A673 (cell line): ENCODE measurements at regions not wholly inside any gene's neighbourhood (a gene's known extent, or its start where the extent isn't known, plus 50 kb on each side); places are given as distances from the start of the nearest gene placed in this dataset.

ENCODE experiments used
- BruUV-seq: library from RNA; stranded (reverse); fragments of 400-500 nt; replicated peaks from 2 replicates; lab custom pipeline; 2021; lab: Mats Ljungman, UMichigan
- CTCF ChIA-PET: fragments of 300-600 bp; sonication (Branson Sonifier 250); formaldehyde crosslinking; loops from one replicate; lab custom pipeline; 2022; ENCODE audit warnings: antibody characterized with exemption; lab: Charles Lee
- POLR2A ChIA-PET: fragments of 300-600 bp; sonication (Branson Sonifier 250); formaldehyde crosslinking; loops from one replicate; lab custom pipeline; 2022; ENCODE audit warnings: antibody characterized with exemption; ENCODE audit not compliant: low non-redundant PET; lab: Charles Lee
- DNase-seq: peaks from one replicate; pipeline ENCODE4 v3.0.0-alpha.2; 2015; ENCODE audit warnings: low spot score
- H3K27ac ChIP-seq: fragments of 200-600 bp; sonication (generic); 2 replicates; pipeline ENCODE4 v1.5.1; 2016; ENCODE audit warnings: mixed run types, low read depth, mild to moderate bottlenecking, mixed read lengths, antibody characterized with exemption, low read length; ENCODE audit not compliant: poor library complexity, severe bottlenecking
- H3K27me3 ChIP-seq: fragments of 200-600 bp; sonication (generic); replicated peaks from 2 replicates; pipeline ENCODE4 v1.6.1; 2017; ENCODE audit warnings: mixed run types, low read depth, mild to moderate bottlenecking, mixed read lengths, antibody characterized with exemption, low read length; ENCODE audit not compliant: insufficient read depth, poor library complexity
- H3K36me3 ChIP-seq: fragments of 200-600 bp; sonication (generic); 2 replicates; pipeline ENCODE4 v1.6.1; 2016; ENCODE audit warnings: mixed run types, mild to moderate bottlenecking, mixed read lengths, antibody characterized with exemption, low read length; ENCODE audit not compliant: insufficient read depth, poor library complexity, severe bottlenecking
- H3K4me1 ChIP-seq: fragments of 200-600 bp; sonication (generic); 2 replicates; pipeline ENCODE4 v1.6.1; 2017; ENCODE audit warnings: mixed run types, mild to moderate bottlenecking, mixed read lengths, antibody characterized with exemption, low read length; ENCODE audit not compliant: insufficient read depth, poor library complexity, severe bottlenecking
- H3K4me3 ChIP-seq: fragments of 200-600 bp; sonication (generic); 2 replicates; pipeline ENCODE4 v1.5.1; 2016; ENCODE audit warnings: low read depth, mixed run types, mild to moderate bottlenecking, mixed read lengths, low read length; ENCODE audit not compliant: poor library complexity, severe bottlenecking
- H3K9me3 ChIP-seq: fragments of 200-600 bp; sonication (generic); 2 replicates; pipeline ENCODE4 v1.6.1; 2016; ENCODE audit warnings: mixed run types, low read depth, mild to moderate bottlenecking, mixed read lengths, antibody characterized with exemption, low read length; ENCODE audit not compliant: poor library complexity, severe bottlenecking
- CTCF ChIP-seq: fragments of 300-800, 200-600 bp; sonication (generic); conservative IDR thresholded peaks from 2 replicates; pipeline ENCODE4 v1.5.1; 2017; ENCODE audit warnings: low read depth, mild to moderate bottlenecking, antibody characterized with exemption, low read length, moderate library complexity, mixed read lengths
- EZH2 ChIP-seq: fragments of 200-600 bp; sonication (generic); IDR thresholded peaks from 2 replicates; pipeline ENCODE4 v1.6.1; 2017; ENCODE audit warnings: borderline replicate concordance, low read depth, mild to moderate bottlenecking, mixed read lengths, antibody characterized with exemption, low read length; ENCODE audit not compliant: poor library complexity, severe bottlenecking
- intact Hi-C: fragments of 100-400 bp; cut with micrococcal nuclease; formaldehyde crosslinking; loops from one replicate; pipeline ENCODE4 v1.10.0; 2022; ENCODE audit not compliant: unreplicated experiment

GRCh38 chr5:44933686-44934085 is 124.9 kb downstream of the MRPS30 start:
- POLR2A ChIA-PET = no interaction called here
- DNase-seq = no peak
- TF ChIP-seq CTCF (no peak), EZH2 (no peak)
- intact Hi-C loops = no loop called here
- CTCF ChIA-PET = no interaction called here
- Histone ChIP-seq H3K4me3 (no peak overlapping the region), H3K9me3 (no peaks in the 10 kb centered on the region), H3K27me3 (no peaks in the 10 kb centered on the region), H3K4me1 (no peaks in the 10 kb centered on the region), H3K36me3 (no peaks in the 10 kb centered on the region), H3K27ac (no peak overlapping the region)
- no TSS peak for BruUV-seq

GRCh38 chr5:44935262-44935661 is 126.5 kb downstream of the MRPS30 start:
- POLR2A ChIA-PET = no interaction called here
- intact Hi-C loops = loop anchor here (5.0 kb wide), 1 partner anchor 587 kb away; no protein-coding TSS in a partner anchor

GRCh38 chr5:44935871-44936270 is 127.1 kb downstream of the MRPS30 start:
- DNase-seq = no peak
- no peak overlapping the region for H3K4me3 ChIP-seq
- intact Hi-C loops = loop anchor here (5.0 kb wide), 1 partner anchor 586 kb away; no protein-coding TSS in a partner anchor
- no peaks in the 10 kb centered on the region for H3K9me3 ChIP-seq
- TF ChIP-seq CTCF (no peak), EZH2 (no peak)
- no peak overlapping the region for H3K27ac ChIP-seq
- CTCF ChIA-PET = interaction anchor here (0.6 kb wide), 1 partner anchor 585 kb away, joined by 5 read pairs; no protein-coding TSS in a partner anchor
- BruUV-seq = no TSS peak
- H3K27me3 ChIP-seq = no peaks in the 10 kb centered on the region
- no peaks in the 10 kb centered on the region for H3K4me1 ChIP-seq
- POLR2A ChIA-PET = no interaction called here
- no peaks in the 10 kb centered on the region for H3K36me3 ChIP-seq

More at GRCh38 chr5:44935262-44935661, 126.5 kb downstream of the MRPS30 start:
- no peak overlapping the region for H3K27ac ChIP-seq
- CTCF ChIA-PET = interaction anchor here (0.6 kb wide), 1 partner anchor 586 kb away, joined by 5 read pairs; no protein-coding TSS in a partner anchor
- no peaks in the 10 kb centered on the region for H3K27me3 ChIP-seq
- no peaks in the 10 kb centered on the region for H3K4me1 ChIP-seq
- no TSS peak for BruUV-seq
- TF ChIP-seq EZH2 = no peak
- peak; percentile 72 for TF ChIP-seq CTCF
- peak; percentile 62 for DNase-seq
- H3K9me3 ChIP-seq = no peaks in the 10 kb centered on the region
- H3K36me3 ChIP-seq = no peaks in the 10 kb centered on the region
- no peak overlapping the region for H3K4me3 ChIP-seq
